IPS-18c (cell line): ENCODE measurements at regions not wholly inside any gene's neighbourhood (a gene's known extent, or its start where the extent isn't known, plus 50 kb on each side); places are given as distances from the start of the nearest gene placed in this dataset.

ENCODE experiments used
- H3K4me3 ChIP-seq: 2 replicates; pipeline ENCODE4 v1.7.0; 2013; ENCODE audit warnings: low read depth, mild to moderate bottlenecking, low read length, moderate library complexity; ENCODE audit not compliant: insufficient read depth
- H3K9me3 ChIP-seq: one replicate; pipeline ENCODE4 v1.6.1; 2013; ENCODE audit warnings: mild to moderate bottlenecking, low read length, moderate library complexity; ENCODE audit not compliant: control insufficient read depth, insufficient read depth

DNA sequence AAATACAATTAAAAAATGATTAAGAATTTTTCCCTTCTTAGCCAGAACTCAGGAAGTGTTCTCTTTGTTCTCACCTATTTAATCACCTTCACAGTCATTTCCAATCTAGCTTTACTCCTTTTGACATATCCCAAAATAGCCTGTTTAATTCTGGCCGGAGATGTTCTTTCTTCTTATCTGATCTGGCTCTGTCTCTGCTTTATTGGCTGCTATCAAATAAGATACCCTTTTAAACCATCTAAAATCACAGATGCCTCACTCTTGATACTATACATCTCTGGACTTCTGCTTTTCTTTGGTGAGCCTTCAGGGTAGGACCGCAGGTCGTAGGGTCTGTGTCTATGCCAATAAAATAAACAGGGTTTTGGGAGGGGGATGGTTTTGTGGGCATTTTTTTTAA, 319.2 kb upstream of the SEMA6D start:
- no peak overlapping the region for H3K4me3 ChIP-seq
- H3K9me3 ChIP-seq = no peaks in the 10 kb centered on the region

GRCh38 chr15:47398594-47398993, 318.7 kb upstream of the SEMA6D start:
- no peak overlapping the region for H3K4me3 ChIP-seq
- no peaks in the 10 kb centered on the region for H3K9me3 ChIP-seq

GRCh38 chr15:47399100-47399499, 318.2 kb upstream of the SEMA6D start:
- no peak overlapping the region for H3K4me3 ChIP-seq
- no peaks in the 10 kb centered on the region for H3K9me3 ChIP-seq

- Histone ChIP-seq H3K9me3 (no peaks in the 10 kb centered on the region), H3K4me3 (no peak overlapping the region)
Observed at GRCh38 chr15:47400603-47401002, 316.7 kb upstream of the SEMA6D start.

DNA sequence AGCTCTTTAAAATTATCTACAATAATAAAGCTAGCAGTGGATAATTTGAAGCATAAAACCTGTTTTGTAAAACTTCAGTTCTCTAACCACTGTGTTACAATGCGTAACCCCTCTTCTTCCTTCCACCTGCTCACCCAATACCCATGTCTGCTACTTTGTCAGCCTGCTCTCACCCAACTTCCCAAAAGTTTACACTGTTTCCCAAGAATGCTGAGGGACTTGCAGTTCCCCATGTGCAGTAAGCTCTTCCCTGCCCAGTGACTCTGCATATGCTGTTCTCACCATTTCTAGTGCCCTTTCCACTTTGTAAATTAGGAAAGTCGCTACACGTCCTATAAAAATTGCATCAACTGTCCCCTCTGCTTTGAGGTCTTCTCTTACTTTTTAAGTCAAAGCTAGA, 315.9 kb upstream of the SEMA6D start:
- Histone ChIP-seq H3K4me3 (no peak overlapping the region), H3K9me3 (no peaks in the 10 kb centered on the region)

GRCh38 chr15:47402829-47403228, 314.5 kb upstream of the SEMA6D start:
- H3K9me3 ChIP-seq = no peaks in the 10 kb centered on the region

DNA sequence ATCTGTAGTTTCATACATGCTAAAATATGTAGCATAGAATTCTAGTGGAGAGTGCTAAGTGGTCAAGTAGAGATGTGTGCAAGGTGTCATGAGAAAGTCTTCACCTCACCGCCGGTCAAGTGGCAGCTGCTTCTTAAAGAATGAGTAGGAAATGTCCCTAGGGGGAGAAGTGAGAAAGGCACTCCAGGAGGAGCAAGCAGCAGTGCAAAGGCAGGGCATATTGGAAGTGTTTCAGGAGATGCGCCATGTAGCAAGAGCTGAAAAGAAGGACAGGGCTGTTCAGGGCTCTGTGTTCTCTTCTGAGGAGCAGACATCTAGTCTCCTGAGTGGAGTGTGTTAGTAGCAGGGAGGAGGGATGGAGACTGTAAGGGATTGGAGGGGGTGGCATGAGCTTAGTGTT, 312.4 kb upstream of the SEMA6D start:
- H3K9me3 ChIP-seq = no peaks in the 10 kb centered on the region
- H3K4me3 ChIP-seq = no peak overlapping the region

More at GRCh38 chr15:47402829-47403228, 314.5 kb upstream of the SEMA6D start:
- H3K4me3 ChIP-seq = no peak overlapping the region

GRCh38 chr15:47405365-47406162, 311.7 kb upstream of the SEMA6D start:
- H3K9me3 ChIP-seq = no peaks in the 10 kb centered on the region

GRCh38 chr15:47407692-47408091, 309.6 kb upstream of the SEMA6D start:
- H3K4me3 ChIP-seq = no peak overlapping the region
- H3K9me3 ChIP-seq = no peaks in the 10 kb centered on the region

More at GRCh38 chr15:47405365-47406162, 311.7 kb upstream of the SEMA6D start:
- H3K4me3 ChIP-seq = no peak overlapping the region

GRCh38 chr15:47409038-47409437, 308.3 kb upstream of the SEMA6D start:
- no peaks in the 10 kb centered on the region for H3K9me3 ChIP-seq
- no peak overlapping the region for H3K4me3 ChIP-seq

DNA sequence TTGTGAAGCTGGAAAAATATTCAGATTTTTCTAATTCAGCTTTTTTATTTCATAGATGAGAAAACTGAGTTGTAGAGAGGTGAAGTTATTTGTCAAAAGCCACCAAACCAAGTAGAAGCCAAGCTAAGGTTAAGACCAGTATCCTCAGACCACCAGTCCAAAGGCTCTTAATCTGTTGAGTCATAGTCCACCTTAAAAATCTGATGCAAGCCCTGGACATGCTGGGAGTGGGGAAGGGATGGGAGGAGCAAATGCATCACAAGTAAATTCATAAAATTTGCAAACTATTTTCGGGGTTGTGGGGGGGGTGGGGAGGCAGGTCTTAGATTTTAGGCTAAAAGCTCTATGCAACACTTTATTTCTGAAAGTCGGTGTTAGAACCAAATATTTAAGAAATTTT, 307.7 kb upstream of the SEMA6D start:
- Histone ChIP-seq H3K4me3 (no peak overlapping the region), H3K9me3 (no peaks in the 10 kb centered on the region)

DNA sequence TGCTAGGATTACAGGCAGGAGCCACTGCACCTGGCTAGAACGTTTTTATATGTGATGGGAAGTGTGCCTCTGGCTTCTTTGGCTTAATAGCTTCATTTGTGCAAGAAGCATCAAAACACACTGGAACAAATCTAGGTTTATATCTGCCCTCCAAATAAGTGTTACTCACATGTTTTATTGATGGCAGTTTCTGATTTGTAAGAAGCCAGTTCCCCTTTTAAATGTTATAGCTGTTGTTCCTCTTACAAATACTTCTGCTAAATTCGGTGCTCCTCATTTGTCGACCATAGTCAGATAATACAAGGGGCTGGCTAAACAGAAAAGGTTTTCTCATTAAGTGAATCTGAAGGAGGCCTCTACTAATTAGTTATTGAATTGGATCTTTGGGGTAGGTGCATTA, 307.1 kb upstream of the SEMA6D start:
- H3K9me3 ChIP-seq = no peaks in the 10 kb centered on the region
- no peak overlapping the region for H3K4me3 ChIP-seq

DNA sequence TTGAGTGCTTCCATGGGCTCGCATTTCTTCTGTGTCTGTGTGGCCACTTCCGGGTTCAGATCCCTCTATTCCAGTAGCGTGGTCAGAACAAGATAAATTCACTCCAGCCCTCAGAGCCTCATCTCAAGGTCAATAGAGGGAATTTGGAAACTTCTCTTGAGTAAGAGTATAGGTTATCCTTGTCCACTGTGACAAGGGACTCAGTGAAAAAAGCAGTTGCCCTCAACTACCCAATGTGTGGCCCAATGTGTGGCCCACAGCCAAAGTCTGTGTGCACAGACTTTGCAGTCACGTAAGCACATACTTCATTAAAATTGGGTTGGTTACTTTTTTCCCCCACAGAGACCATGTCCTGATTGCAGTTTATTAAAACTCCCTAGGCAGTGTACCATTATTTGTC, 305.6 kb upstream of the SEMA6D start:
- no peaks in the 10 kb centered on the region for H3K9me3 ChIP-seq
- no peak overlapping the region for H3K4me3 ChIP-seq

DNA sequence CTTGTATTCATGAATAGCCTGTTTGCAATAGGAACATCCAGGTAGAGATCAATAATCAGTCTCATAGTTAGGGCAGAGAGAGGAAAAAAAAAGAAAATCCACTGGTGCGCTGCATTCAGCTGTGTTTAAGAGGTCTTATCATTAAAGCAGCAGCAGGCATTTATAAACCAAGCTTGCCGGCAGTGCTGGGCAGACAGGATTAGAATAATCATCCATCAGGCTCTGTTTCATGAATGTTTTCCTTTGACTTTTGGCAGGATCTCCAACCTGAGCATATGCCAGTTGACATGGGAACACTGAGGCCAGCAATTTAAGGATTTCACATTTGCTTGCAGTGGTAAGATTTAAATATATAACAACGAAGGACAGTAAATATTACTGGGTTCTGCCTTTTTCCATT, 305.2 kb upstream of the SEMA6D start:
- Histone ChIP-seq H3K9me3 (no peaks in the 10 kb centered on the region), H3K4me3 (no peak overlapping the region)

DNA sequence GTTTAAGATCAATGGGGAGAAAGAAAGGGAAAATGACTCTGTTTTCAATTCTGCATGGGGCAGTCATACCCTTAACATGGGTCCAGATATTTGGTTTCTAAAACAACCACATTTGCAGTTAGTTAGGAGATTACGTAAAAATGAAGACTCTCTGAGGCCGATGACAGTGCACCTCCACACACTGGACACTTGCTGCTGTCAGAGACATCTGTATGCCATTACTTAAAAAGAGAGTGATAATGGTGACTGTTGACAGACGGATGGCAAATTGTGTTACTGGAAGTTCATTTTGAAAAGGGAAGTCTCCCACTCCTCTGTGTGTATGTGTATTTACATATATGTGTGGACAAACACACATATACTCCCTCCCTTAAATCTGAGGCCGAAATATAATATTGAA, 304.5 kb upstream of the SEMA6D start:
- Histone ChIP-seq H3K9me3 (no peaks in the 10 kb centered on the region), H3K4me3 (no peak overlapping the region)

DNA sequence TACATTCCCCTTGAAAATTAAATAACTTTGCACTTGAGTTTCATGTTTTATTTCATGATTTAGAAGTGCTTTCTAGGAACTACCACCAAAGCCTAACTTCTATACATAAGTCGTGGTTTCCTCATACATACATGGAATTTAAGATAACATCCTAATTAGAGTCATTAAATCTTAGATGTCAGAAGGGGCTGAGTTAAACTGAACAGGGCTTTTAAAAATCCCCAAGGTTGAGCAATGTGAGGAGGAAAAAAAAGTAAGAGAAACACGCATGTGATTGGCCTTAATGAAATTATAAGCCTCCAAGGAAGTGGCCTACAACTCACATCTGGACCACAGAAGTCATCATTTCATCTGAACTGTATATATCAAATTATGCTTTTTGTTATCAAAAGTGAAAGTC, 303.1 kb upstream of the SEMA6D start:
- Histone ChIP-seq H3K9me3 (no peaks in the 10 kb centered on the region), H3K4me3 (no peak overlapping the region)

GRCh38 chr15:47415539-47415971, 301.8 kb upstream of the SEMA6D start:
- Histone ChIP-seq H3K9me3 (no peaks in the 10 kb centered on the region), H3K4me3 (no peak overlapping the region)

- H3K9me3 ChIP-seq = no peaks in the 10 kb centered on the region
- H3K4me3 ChIP-seq = no peak overlapping the region
Observed at GRCh38 chr15:47422881-47423665, 294.2 kb upstream of the SEMA6D start.
